ENCODE measurements at regions not wholly inside any gene's neighbourhood (a gene's known extent, or its start where the extent isn't known, plus 50 kb on each side); places are given as distances from the start of the nearest gene placed in this dataset.

GRCh38 chr7:35581605-35582210 is 113.2 kb downstream of the HERPUD2 start:
- no peak for DNase-seq (ENCODE audit: low spot score)

- DNase-seq (ENCODE audit: low spot score) = no peak
Measured at GRCh38 chr7:35576031-35576573, 118.8 kb downstream of the HERPUD2 start.

GRCh38 chr7:35571611-35572240 is 123.2 kb downstream of the HERPUD2 start:
- DNase-seq (ENCODE audit: low spot score) = no peak

- no peak for DNase-seq (ENCODE audit: low spot score)
Measured at GRCh38 chr7:35570937-35571336, 124.0 kb downstream of the HERPUD2 start.

GRCh38 chr7:35565927-35566326 is 129.0 kb downstream of the HERPUD2 start:
- DNase-seq (ENCODE audit: low spot score) = no peak

GRCh38 chr7:35558841-35559240 is 136.1 kb downstream of the HERPUD2 start:
- DNase-seq (ENCODE audit: low spot score) = no peak

- DNase-seq (ENCODE audit: low spot score) = no peak
Measured at GRCh38 chr7:35556515-35557471, 138.1 kb downstream of the HERPUD2 start.

GRCh38 chr7:35555934-35556333 is 139.0 kb downstream of the HERPUD2 start:
- no peak for DNase-seq (ENCODE audit: low spot score)

GRCh38 chr7:35555386-35555785 is 139.5 kb downstream of the HERPUD2 start:
- DNase-seq (ENCODE audit: low spot score) = no peak

- DNase-seq (ENCODE audit: low spot score) = no peak
Measured at GRCh38 chr7:35553519-35553918, 141.4 kb downstream of the HERPUD2 start.

- DNase-seq (ENCODE audit: low spot score) = no peak
Measured at GRCh38 chr7:35552691-35553090, 142.2 kb downstream of the HERPUD2 start.

- no peak for DNase-seq (ENCODE audit: low spot score)
Measured at GRCh38 chr7:35551321-35552081, 143.4 kb downstream of the HERPUD2 start.

- DNase-seq (ENCODE audit: low spot score) = no peak
Measured at GRCh38 chr7:35550831-35551230, 144.1 kb downstream of the HERPUD2 start.

- DNase-seq (ENCODE audit: low spot score) = no peak
Measured at GRCh38 chr7:35549781-35550180, 145.2 kb downstream of the HERPUD2 start.

GRCh38 chr7:35548291-35548690 is 146.6 kb downstream of the HERPUD2 start:
- DNase-seq (ENCODE audit: low spot score) = no peak

- DNase-seq (ENCODE audit: low spot score) = no peak
Measured at GRCh38 chr7:35546691-35547429, 148.1 kb downstream of the HERPUD2 start.

- no peak for DNase-seq (ENCODE audit: low spot score)
Measured at GRCh38 chr7:35545831-35546230, 149.1 kb downstream of the HERPUD2 start.

- DNase-seq (ENCODE audit: low spot score) = no peak
Measured at GRCh38 chr7:35544028-35544742, 150.8 kb downstream of the HERPUD2 start.

GRCh38 chr7:35537067-35538023 is 157.6 kb downstream of the HERPUD2 start:
- DNase-seq (ENCODE audit: low spot score) = peak; percentile 89

Data from AG08396 (cell line).